Osteocyte (in vitro differentiated cells): ENCODE measurements at regions not wholly inside any gene's neighbourhood (a gene's known extent, or its start where the extent isn't known, plus 50 kb on each side); places are given as distances from the start of the nearest gene placed in this dataset.

ENCODE experiments used
- DNase-seq: peaks from one replicate; pipeline ENCODE4 v3.0.0; 2021; ENCODE audit warnings: mixed read lengths; ENCODE audit not compliant: unreplicated experiment; ENCODE audit errors: extremely low spot score
- H3K27ac Mint-ChIP-seq: one replicate; pipeline ENCODE4 v1.8.0; 2021; ENCODE audit warnings: mild to moderate bottlenecking, mixed read lengths; ENCODE audit not compliant: unreplicated experiment
- H3K27me3 Mint-ChIP-seq: one replicate; pipeline ENCODE4 v1.8.0; 2021; ENCODE audit warnings: mixed read lengths; ENCODE audit not compliant: unreplicated experiment
- H3K36me3 Mint-ChIP-seq: one replicate; pipeline ENCODE4 v1.8.0; 2021; ENCODE audit warnings: mixed read lengths; ENCODE audit not compliant: unreplicated experiment
- H3K4me1 Mint-ChIP-seq: one replicate; pipeline ENCODE4 v1.8.0; 2021; ENCODE audit warnings: mixed read lengths; ENCODE audit not compliant: unreplicated experiment
- H3K4me3 Mint-ChIP-seq: one replicate; pipeline ENCODE4 v1.8.0; 2021; ENCODE audit warnings: mild to moderate bottlenecking, moderate library complexity, mixed read lengths; ENCODE audit not compliant: unreplicated experiment
- H3K9me3 Mint-ChIP-seq: one replicate; pipeline ENCODE4 v1.8.0; 2021; ENCODE audit warnings: mixed read lengths; ENCODE audit not compliant: unreplicated experiment
- TF ChIP-seq, protein P1 (sequence below): fragments of 200-600 bp; sonication (generic); IDR thresholded peaks from 2 replicates; pipeline ENCODE4 v1.5.0; 2021; ENCODE audit warnings: antibody characterized with exemption, mild to moderate bottlenecking, moderate library complexity

DNA sequence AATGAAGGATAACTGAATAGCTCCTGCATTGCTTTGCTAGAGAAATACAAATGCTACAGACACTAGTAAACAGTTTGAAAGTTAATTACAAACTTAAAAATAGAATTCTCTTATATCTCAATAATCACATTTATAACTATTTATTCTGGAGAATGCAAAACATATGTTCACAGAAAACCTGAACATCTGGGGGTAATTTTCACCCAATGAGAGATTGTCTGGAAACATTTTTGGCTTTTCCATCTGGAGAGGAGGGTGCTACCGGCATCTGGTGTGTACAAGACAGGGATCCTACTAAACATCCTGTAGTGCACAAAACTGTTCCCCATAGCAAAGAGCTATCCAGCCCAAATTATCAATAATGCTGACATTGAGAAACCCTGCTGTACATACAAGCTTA is 378.4 kb upstream of the CHORDC1 start:
- Mint-ChIP-seq H3K27me3 (peaks cover 7% of the 10 kb centered on the region), H3K9me3 (no peaks in the 10 kb centered on the region), H3K4me1 (no peaks in the 10 kb centered on the region), H3K36me3 (no peaks in the 10 kb centered on the region), H3K4me3 (no peak overlapping the region), H3K27ac (no peak overlapping the region)
- TF ChIP-seq, protein P1, sequence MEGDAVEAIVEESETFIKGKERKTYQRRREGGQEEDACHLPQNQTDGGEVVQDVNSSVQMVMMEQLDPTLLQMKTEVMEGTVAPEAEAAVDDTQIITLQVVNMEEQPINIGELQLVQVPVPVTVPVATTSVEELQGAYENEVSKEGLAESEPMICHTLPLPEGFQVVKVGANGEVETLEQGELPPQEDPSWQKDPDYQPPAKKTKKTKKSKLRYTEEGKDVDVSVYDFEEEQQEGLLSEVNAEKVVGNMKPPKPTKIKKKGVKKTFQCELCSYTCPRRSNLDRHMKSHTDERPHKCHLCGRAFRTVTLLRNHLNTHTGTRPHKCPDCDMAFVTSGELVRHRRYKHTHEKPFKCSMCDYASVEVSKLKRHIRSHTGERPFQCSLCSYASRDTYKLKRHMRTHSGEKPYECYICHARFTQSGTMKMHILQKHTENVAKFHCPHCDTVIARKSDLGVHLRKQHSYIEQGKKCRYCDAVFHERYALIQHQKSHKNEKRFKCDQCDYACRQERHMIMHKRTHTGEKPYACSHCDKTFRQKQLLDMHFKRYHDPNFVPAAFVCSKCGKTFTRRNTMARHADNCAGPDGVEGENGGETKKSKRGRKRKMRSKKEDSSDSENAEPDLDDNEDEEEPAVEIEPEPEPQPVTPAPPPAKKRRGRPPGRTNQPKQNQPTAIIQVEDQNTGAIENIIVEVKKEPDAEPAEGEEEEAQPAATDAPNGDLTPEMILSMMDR: no peak
- DNase-seq: no peak

DNA sequence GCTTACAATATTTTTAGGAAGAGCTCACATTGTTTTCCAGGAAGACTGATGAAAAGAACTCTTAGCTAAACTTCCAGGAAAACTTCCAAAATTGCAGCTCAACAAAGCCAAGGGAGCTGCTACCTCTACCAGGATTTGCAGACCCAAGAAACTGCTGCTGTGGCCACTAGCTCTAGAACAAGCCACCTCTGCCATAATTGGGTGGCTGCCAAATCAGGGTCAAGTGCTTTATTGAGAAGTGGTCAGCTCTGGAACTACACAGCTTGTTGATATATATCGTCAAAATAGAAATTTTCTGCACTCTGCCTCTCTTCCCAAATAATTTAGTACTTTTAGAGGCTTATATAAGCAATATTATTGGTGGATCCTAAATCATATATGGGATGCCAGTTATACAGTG is 371.8 kb upstream of the CHORDC1 start:
- no peak overlapping the region for H3K4me3 Mint-ChIP-seq
- peaks cover 7% of the 10 kb centered on the region for H3K27me3 Mint-ChIP-seq
- H3K36me3 Mint-ChIP-seq: no peaks in the 10 kb centered on the region
- no peak overlapping the region for H3K27ac Mint-ChIP-seq
- DNase-seq: no peak
- TF ChIP-seq, protein P1: no peak
- no peaks in the 10 kb centered on the region for H3K4me1 Mint-ChIP-seq
- H3K9me3 Mint-ChIP-seq: no peaks in the 10 kb centered on the region

DNA sequence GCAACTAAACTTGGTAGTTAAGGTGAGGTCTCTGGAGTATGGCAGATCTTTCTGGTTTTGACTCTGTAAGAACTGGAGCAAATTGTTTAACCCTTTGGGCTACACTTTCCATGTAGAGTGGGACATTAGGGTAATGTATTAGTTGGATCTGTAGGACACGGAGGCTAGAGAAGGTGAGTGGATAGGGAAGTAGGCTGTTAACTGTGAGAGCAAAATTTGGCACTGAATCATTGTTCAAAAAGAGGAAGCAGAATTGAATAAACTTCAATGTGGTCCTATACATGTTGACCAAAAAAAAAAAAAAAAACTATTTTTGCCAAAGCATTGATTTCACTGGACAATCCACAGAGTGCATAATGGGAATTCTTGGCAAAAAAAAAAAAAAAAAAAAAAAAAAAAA is 370.2 kb upstream of the CHORDC1 start:
- H3K36me3 Mint-ChIP-seq: no peaks in the 10 kb centered on the region
- DNase-seq: no peak
- no peaks in the 10 kb centered on the region for H3K4me1 Mint-ChIP-seq
- peaks cover 7% of the 10 kb centered on the region for H3K27me3 Mint-ChIP-seq
- no peak overlapping the region for H3K27ac Mint-ChIP-seq
- TF ChIP-seq, protein P1: no peak
- no peak overlapping the region for H3K4me3 Mint-ChIP-seq
- no peaks in the 10 kb centered on the region for H3K9me3 Mint-ChIP-seq

DNA sequence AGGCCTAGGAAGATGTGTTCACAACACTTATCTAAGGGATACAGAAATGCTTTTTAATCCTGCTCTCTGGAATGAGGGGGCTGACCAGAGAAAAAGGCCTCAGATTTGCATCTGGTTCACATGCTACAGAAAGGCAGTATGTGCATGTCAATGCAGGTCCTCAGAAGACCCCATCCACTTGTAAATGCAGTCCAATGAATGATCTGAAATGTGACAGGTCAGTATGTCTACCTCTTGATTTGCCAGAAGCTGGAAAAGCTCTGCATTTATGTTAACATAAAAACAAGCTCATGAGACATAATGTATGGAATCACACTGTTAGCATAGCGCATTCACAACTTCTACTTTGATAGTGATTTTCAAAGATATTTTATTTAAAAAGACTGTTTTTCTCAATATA is 367.4 kb upstream of the CHORDC1 start:
- no peak for DNase-seq
- Mint-ChIP-seq H3K9me3 (no peaks in the 10 kb centered on the region), H3K4me1 (no peaks in the 10 kb centered on the region), H3K27me3 (no peaks in the 10 kb centered on the region), H3K27ac (no peak overlapping the region), H3K36me3 (no peaks in the 10 kb centered on the region), H3K4me3 (no peak overlapping the region)
- TF ChIP-seq, protein P1: no peak

DNA sequence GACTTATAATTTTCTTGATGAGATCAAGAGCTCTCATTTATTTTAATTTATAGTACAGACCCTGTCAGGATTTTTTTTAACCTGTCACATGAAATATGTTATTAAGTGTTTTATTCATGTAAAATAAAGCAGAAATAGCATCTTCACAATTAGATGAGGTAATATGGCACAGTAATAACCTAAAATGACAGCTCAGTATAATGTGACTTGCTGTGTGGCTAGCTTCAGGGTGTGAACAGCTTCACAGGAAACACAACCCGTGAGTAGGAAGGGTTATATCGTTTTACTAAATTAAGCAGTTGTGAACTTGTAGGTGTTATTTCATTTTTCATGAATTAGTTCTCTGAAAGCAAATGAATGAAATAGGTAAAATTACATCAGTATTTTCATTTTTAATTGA is 366.9 kb upstream of the CHORDC1 start:
- H3K27me3 Mint-ChIP-seq: no peaks in the 10 kb centered on the region
- no peak overlapping the region for H3K27ac Mint-ChIP-seq
- DNase-seq: no peak
- H3K4me3 Mint-ChIP-seq: no peak overlapping the region
- no peaks in the 10 kb centered on the region for H3K4me1 Mint-ChIP-seq
- H3K9me3 Mint-ChIP-seq: no peaks in the 10 kb centered on the region
- TF ChIP-seq, protein P1: no peak
- no peaks in the 10 kb centered on the region for H3K36me3 Mint-ChIP-seq
